Smooth muscle cell (in vitro differentiated cells): ENCODE measurements at regions not wholly inside any gene's neighbourhood (a gene's known extent, or its start where the extent isn't known, plus 50 kb on each side); places are given as distances from the start of the nearest gene placed in this dataset.

Experiments used
- DNase-seq: peaks from one replicate; lab custom pipeline; 2025; ENCODE audit not compliant: unreplicated experiment; lab: John Stamatoyannopoulos, UW
- H2AFZ ChIP-seq: fragments of 200-600 bp; sonication (generic); 2 replicates; pipeline ENCODE4 v1.6.0; 2016; ENCODE audit warnings: antibody characterized with exemption, low read depth, mild to moderate bottlenecking
- H3F3A ChIP-seq: fragments of 200-600 bp; sonication (generic); 2 replicates; pipeline ENCODE4 v1.6.0; 2017; ENCODE audit warnings: antibody characterized with exemption, low read depth
- H3K27ac ChIP-seq: fragments of 200-600 bp; sonication (generic); 2 replicates; pipeline ENCODE4 v1.5.1; 2016; ENCODE audit warnings: low read depth, mild to moderate bottlenecking
- H3K27me3 ChIP-seq: fragments of 200-600 bp; sonication (generic); 2 replicates; pipeline ENCODE4 v1.6.1; 2016; ENCODE audit warnings: low read depth, mild to moderate bottlenecking
- H3K36me3 ChIP-seq: fragments of 200-600 bp; sonication (generic); 2 replicates; pipeline ENCODE4 v1.5.1; 2016; ENCODE audit warnings: low read depth
- H3K4me1 ChIP-seq: fragments of 200-600 bp; sonication (generic); 2 replicates; pipeline ENCODE4 v1.5.1; 2016; ENCODE audit warnings: low read depth
- H3K4me2 ChIP-seq: fragments of 200-600 bp; sonication (generic); 2 replicates; pipeline ENCODE4 v1.6.0; 2016; ENCODE audit warnings: mild to moderate bottlenecking
- H3K4me3 ChIP-seq: fragments of 200-600 bp; sonication (generic); 2 replicates; pipeline ENCODE4 v1.5.1; 2016; ENCODE audit warnings: mild to moderate bottlenecking
- H3K79me2 ChIP-seq: fragments of 200-600 bp; sonication (generic); 2 replicates; pipeline ENCODE4 v1.6.0; 2016; ENCODE audit warnings: low read depth, mild to moderate bottlenecking
- H3K9ac ChIP-seq: fragments of 200-600 bp; sonication (generic); 2 replicates; pipeline ENCODE4 v1.6.0; 2016; ENCODE audit warnings: low read depth
- H3K9me3 ChIP-seq: fragments of 200-600 bp; sonication (generic); replicated peaks from 2 replicates; pipeline ENCODE4 v1.5.1; 2016; ENCODE audit warnings: low read depth
- H4K20me1 ChIP-seq: fragments of 200-600 bp; sonication (generic); 2 replicates; pipeline ENCODE4 v1.6.0; 2016; ENCODE audit warnings: low read depth
- WGBS: methylation state at CpG from one replicate; pipeline ENCODE4 v1.1.7; 2016; ENCODE audit warnings: low lambda C conversion rate; 5-methylcytosine and 5-hydroxymethylcytosine counted together
- TF ChIP-seq, protein P1 (sequence below): fragments of 200-600 bp; sonication (generic); IDR thresholded peaks from 2 replicates; pipeline ENCODE4 v1.5.1; 2017; ENCODE audit warnings: borderline replicate concordance, mild to moderate bottlenecking, antibody characterized with exemption; ENCODE audit not compliant: insufficient read depth, poor library complexity, severe bottlenecking

DNA sequence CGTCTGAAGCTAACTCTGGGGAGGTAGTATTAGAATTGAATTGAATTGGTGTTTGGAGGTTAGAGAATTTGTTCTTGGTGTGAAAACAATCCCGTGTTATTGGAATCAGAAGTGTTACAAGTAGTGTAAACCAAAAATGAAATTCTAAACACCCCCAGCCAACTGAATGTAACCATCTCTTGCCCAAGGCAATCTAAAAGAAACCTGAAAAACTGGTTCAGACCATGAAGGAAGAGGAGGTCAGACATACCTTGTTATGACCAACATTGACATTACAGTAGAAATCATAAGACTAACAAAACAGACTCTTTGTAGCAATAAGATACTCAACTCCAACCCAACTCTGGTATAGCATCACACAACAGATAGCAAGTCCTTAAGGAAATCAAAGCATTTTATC is 159.0 kb downstream of the TUSC1 start:
- TF ChIP-seq, protein P1, sequence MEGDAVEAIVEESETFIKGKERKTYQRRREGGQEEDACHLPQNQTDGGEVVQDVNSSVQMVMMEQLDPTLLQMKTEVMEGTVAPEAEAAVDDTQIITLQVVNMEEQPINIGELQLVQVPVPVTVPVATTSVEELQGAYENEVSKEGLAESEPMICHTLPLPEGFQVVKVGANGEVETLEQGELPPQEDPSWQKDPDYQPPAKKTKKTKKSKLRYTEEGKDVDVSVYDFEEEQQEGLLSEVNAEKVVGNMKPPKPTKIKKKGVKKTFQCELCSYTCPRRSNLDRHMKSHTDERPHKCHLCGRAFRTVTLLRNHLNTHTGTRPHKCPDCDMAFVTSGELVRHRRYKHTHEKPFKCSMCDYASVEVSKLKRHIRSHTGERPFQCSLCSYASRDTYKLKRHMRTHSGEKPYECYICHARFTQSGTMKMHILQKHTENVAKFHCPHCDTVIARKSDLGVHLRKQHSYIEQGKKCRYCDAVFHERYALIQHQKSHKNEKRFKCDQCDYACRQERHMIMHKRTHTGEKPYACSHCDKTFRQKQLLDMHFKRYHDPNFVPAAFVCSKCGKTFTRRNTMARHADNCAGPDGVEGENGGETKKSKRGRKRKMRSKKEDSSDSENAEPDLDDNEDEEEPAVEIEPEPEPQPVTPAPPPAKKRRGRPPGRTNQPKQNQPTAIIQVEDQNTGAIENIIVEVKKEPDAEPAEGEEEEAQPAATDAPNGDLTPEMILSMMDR = no peak

DNA sequence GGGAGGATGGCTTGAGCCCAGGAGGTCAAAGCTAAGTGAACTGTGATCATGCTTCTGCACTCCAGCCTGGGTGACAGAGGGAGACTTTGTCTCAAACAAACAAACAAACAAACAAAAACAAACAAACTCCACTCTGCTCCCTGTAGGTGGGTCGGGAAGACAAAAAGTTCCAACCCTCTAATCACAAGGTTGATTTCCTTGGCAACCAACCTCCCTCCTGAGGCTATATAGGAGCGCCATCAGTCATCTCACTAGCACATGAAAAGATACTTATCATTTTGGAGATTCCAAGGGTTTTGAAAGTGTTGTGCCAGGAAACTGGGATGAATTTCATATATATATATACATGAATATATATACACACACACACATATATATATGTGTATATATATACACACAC is 160.5 kb downstream of the TUSC1 start:
- no peak for DNase-seq
- TF ChIP-seq, protein P1 = no peak
- Histone ChIP-seq H3K4me2 (no peak overlapping the region), H3K79me2 (no peaks in the 10 kb centered on the region), H3K36me3 (no peaks in the 10 kb centered on the region), H3K4me3 (no peak overlapping the region), H3K9me3 (no peaks in the 10 kb centered on the region), H3K9ac (no peak overlapping the region), H4K20me1 (no peaks in the 10 kb centered on the region), H3F3A (no peaks in the 10 kb centered on the region), H2AFZ (no peak overlapping the region), H3K27me3 (no peaks in the 10 kb centered on the region), H3K4me1 (no peaks in the 10 kb centered on the region), H3K27ac (no peak overlapping the region)
- WGBS = 86% methylated on average over 2 of the region's 2 CpGs

More for the DNA sequence above, 159.0 kb downstream of the TUSC1 start:
- Histone ChIP-seq H3K9me3 (no peaks in the 10 kb centered on the region), H3K79me2 (no peaks in the 10 kb centered on the region), H3F3A (no peaks in the 10 kb centered on the region), H2AFZ (no peak overlapping the region), H3K4me2 (no peak overlapping the region), H4K20me1 (no peaks in the 10 kb centered on the region), H3K27ac (no peak overlapping the region), H3K4me1 (no peaks in the 10 kb centered on the region), H3K9ac (no peak overlapping the region), H3K36me3 (no peaks in the 10 kb centered on the region), H3K27me3 (no peaks in the 10 kb centered on the region), H3K4me3 (no peak overlapping the region)
- no peak for DNase-seq
- WGBS = 84% methylated on average over 2 of the region's 2 CpGs

DNA sequence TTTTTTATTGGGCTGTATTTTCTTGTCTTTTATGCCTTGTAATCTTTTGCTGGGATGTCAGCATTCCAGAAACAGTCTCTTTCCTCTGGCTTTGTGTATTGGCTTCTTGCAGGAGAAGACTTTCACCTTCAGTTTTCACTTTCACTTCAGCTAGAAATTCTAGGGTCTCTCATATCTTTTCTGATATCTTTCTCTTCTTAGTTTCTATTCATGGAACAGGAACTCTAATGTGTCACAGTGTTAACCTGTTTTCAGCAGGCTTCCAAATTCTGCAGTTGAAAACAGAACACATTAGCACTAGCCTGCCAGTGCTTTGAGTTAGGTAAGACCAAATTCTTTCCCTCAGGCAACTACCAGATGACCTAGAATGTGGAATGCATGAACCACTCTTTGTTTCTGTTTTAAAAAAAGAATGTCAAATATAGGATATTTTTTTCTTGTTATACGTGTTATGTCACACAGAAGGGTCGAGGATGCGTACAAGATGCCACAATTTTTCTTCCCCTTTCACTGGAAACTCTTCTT is 164.7 kb downstream of the TUSC1 start:
- Histone ChIP-seq H3K4me1 (no peaks in the 10 kb centered on the region), H3K36me3 (no peaks in the 10 kb centered on the region), H3K4me2 (no peak overlapping the region), H3K79me2 (no peaks in the 10 kb centered on the region), H2AFZ (no peak overlapping the region), H3K4me3 (no peak overlapping the region), H3K27me3 (no peaks in the 10 kb centered on the region), H3F3A (no peaks in the 10 kb centered on the region), H3K9me3 (no peaks in the 10 kb centered on the region), H3K9ac (no peak overlapping the region), H4K20me1 (no peaks in the 10 kb centered on the region), H3K27ac (no peak overlapping the region)
- WGBS = 61% methylated on average over 3 of the region's 3 CpGs
- no peak for DNase-seq
- TF ChIP-seq, protein P1 = no peak

DNA sequence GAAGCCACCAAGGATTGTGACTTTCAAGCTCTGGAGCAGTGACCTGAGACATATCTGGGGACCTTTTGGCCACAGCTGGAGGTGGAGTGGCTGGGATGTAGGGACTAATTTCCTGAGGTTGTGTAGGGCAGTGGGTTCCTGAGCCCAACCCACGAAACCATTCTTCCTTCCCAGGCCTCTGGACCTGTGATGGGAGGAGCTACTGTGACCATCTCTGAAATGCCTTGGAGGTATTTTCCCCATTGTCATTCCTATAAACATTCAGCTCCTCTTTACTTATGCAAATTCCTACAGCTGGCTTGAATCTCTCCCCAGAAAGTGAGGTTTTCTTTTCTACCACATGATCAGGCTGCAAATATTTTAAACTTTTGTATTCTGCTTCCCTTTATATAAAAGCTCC is 172.6 kb downstream of the TUSC1 start:
- H3K27me3 ChIP-seq = no peaks in the 10 kb centered on the region
- peaks cover 6% of the 10 kb centered on the region for H3K9me3 ChIP-seq
- H4K20me1 ChIP-seq = no peaks in the 10 kb centered on the region
- no peaks in the 10 kb centered on the region for H3F3A ChIP-seq
- TF ChIP-seq, protein P1 = no peak
- H3K79me2 ChIP-seq = no peaks in the 10 kb centered on the region
- H3K4me1 ChIP-seq = no peaks in the 10 kb centered on the region
- no peak for DNase-seq
- no peak overlapping the region for H2AFZ ChIP-seq
- H3K4me3 ChIP-seq = no peak overlapping the region
- 100% methylated on average over 1 of the region's 1 CpG for WGBS
- H3K27ac ChIP-seq = no peak overlapping the region
- H3K9ac ChIP-seq = no peak overlapping the region
- no peak overlapping the region for H3K4me2 ChIP-seq
- no peaks in the 10 kb centered on the region for H3K36me3 ChIP-seq
